ENCODE measurements at regions not wholly inside any gene's neighbourhood (a gene's known extent, or its start where the extent isn't known, plus 50 kb on each side); places are given as distances from the start of the nearest gene placed in this dataset.

DNA sequence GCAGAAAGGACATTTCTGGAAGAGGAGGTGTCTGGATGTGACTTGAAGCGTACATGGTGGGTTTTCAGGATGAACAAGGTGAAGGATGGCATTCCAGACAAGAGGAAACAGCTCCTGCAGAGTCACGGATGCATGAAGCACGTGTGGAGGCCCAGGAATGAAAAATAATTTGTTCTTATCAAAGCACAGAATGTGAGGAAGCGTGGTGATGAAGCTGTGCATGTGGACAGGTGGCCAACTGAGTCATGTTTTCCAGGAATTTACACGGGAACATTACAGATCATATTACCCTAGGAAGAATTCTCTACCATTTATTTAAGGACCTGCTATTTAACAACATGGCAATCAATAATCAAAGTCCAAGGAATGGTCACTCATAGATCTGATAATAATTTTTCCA, 413.2 kb upstream of the KLF6 start:
- BruUV-seq (replicated peaks) = no TSS peak
- intact Hi-C loops (cut with micrococcal nuclease; ENCODE audit: unreplicated experiment) = no loop called here
- DNase-seq = no peak

DNA sequence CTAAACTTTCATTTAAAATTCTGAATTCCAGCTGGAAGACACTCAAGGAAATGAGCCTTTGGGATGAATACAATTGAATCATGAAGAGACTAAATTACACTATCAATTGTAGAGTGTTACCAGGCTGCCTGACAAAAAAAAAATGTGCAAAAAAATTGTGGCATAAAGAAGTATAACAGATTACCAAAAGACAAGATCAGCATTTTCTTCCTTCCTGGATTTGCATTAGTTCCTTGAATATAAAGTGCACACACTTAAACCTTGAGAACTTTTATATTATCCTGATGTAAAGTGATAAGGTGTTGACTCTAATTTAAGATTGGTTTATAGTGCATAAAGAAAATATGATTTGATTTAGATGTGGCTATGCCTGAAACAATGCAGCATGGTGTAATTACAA, 412.7 kb upstream of the KLF6 start:
- Mint-ChIP-seq H3K27me3 (ENCODE audit: unreplicated experiment) (no peaks in the 10 kb centered on the region), H3K27ac (ENCODE audit: unreplicated experiment) (no peak overlapping the region), H3K9me3 (ENCODE audit: low read depth, unreplicated experiment) (no peaks in the 10 kb centered on the region), H3K4me1 (ENCODE audit: low read depth, unreplicated experiment) (no peaks in the 10 kb centered on the region), H3K4me3 (ENCODE audit: low read depth, unreplicated experiment) (no peak overlapping the region), H3K36me3 (ENCODE audit: insufficient read depth, unreplicated experiment) (no peaks in the 10 kb centered on the region)
- CTCF ChIA-PET = no interaction called here
- no TSS peak for BruUV-seq (replicated peaks)
- intact Hi-C loops (cut with micrococcal nuclease; ENCODE audit: unreplicated experiment) = no loop called here
- no peak for DNase-seq
- TF ChIP-seq, protein P1, sequence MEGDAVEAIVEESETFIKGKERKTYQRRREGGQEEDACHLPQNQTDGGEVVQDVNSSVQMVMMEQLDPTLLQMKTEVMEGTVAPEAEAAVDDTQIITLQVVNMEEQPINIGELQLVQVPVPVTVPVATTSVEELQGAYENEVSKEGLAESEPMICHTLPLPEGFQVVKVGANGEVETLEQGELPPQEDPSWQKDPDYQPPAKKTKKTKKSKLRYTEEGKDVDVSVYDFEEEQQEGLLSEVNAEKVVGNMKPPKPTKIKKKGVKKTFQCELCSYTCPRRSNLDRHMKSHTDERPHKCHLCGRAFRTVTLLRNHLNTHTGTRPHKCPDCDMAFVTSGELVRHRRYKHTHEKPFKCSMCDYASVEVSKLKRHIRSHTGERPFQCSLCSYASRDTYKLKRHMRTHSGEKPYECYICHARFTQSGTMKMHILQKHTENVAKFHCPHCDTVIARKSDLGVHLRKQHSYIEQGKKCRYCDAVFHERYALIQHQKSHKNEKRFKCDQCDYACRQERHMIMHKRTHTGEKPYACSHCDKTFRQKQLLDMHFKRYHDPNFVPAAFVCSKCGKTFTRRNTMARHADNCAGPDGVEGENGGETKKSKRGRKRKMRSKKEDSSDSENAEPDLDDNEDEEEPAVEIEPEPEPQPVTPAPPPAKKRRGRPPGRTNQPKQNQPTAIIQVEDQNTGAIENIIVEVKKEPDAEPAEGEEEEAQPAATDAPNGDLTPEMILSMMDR (IDR thresholded peaks at IDR 0.05; ENCODE audit: unreplicated experiment) = no peak

More for the DNA sequence above, 413.2 kb upstream of the KLF6 start:
- CTCF ChIA-PET = no interaction called here
- Mint-ChIP-seq H3K27ac (ENCODE audit: unreplicated experiment) (no peak overlapping the region), H3K4me3 (ENCODE audit: low read depth, unreplicated experiment) (no peak overlapping the region), H3K9me3 (ENCODE audit: low read depth, unreplicated experiment) (no peaks in the 10 kb centered on the region), H3K4me1 (ENCODE audit: low read depth, unreplicated experiment) (no peaks in the 10 kb centered on the region), H3K27me3 (ENCODE audit: unreplicated experiment) (no peaks in the 10 kb centered on the region), H3K36me3 (ENCODE audit: insufficient read depth, unreplicated experiment) (no peaks in the 10 kb centered on the region)
- TF ChIP-seq, protein P1 (IDR thresholded peaks at IDR 0.05; ENCODE audit: unreplicated experiment) = no peak

DNA sequence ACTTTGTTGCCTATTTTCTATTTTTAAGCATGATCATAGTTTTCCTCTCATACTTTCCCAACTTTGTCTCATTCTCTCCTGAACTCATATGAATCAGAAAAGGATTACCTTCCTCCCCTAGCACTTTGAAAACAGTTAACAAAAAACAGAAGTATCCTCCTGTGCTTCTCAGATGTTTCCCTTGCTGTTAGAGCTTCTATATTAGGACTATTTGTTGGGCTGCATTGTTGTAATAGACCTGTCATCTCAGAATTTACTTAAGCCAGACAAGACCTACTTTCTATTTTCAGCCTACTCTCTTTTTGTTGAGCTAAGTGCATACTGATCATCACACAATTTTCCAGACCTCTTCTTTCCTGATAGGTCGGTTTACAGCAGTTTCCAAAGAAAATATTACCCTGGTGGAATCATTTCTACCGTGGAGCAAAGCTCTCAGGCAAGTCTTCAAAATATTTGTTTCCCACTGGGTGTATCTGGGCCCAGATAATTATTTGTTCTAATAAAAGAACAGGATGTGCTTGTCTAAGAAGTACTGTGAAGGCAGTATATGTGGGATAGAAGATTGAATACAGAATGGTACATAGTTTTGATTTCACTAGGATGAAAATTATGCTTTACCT, 411.9 kb upstream of the KLF6 start:
- H3K9me3 Mint-ChIP-seq (ENCODE audit: low read depth, unreplicated experiment) = no peaks in the 10 kb centered on the region
- no peak overlapping the region for H3K4me3 Mint-ChIP-seq (ENCODE audit: low read depth, unreplicated experiment)
- intact Hi-C loops (cut with micrococcal nuclease; ENCODE audit: unreplicated experiment) = no loop called here
- BruUV-seq (replicated peaks) = no TSS peak
- DNase-seq = no peak
- CTCF ChIA-PET = no interaction called here
- TF ChIP-seq, protein P1 (IDR thresholded peaks at IDR 0.05; ENCODE audit: unreplicated experiment) = no peak
- no peaks in the 10 kb centered on the region for H3K27me3 Mint-ChIP-seq (ENCODE audit: unreplicated experiment)
- H3K36me3 Mint-ChIP-seq (ENCODE audit: insufficient read depth, unreplicated experiment) = no peaks in the 10 kb centered on the region
- no peaks in the 10 kb centered on the region for H3K4me1 Mint-ChIP-seq (ENCODE audit: low read depth, unreplicated experiment)
- H3K27ac Mint-ChIP-seq (ENCODE audit: unreplicated experiment) = no peak overlapping the region

DNA sequence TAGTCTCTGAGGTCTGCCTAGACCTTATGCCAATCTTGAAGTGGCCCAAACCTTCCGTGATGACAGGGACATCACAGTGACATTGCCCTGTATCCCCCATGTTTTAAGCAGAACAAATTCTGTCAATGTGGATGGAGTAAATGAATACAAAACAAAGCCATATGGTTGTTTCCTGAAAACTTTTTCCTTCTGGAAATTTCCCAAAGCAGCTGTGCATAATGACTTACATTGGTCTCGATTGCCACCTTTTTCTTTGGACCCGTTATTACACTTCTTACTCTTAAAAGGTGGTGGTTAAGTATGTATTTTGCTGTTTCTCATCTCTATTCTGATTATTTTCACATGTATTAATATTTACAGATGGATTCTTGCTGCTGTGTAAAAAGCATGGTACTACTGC, 411.2 kb upstream of the KLF6 start:
- no peak overlapping the region for H3K27ac Mint-ChIP-seq (ENCODE audit: unreplicated experiment)
- intact Hi-C loops (cut with micrococcal nuclease; ENCODE audit: unreplicated experiment) = no loop called here
- no peaks in the 10 kb centered on the region for H3K36me3 Mint-ChIP-seq (ENCODE audit: insufficient read depth, unreplicated experiment)
- H3K4me1 Mint-ChIP-seq (ENCODE audit: low read depth, unreplicated experiment) = no peaks in the 10 kb centered on the region
- no peak for DNase-seq
- H3K9me3 Mint-ChIP-seq (ENCODE audit: low read depth, unreplicated experiment) = no peaks in the 10 kb centered on the region
- CTCF ChIA-PET = interaction anchor here (0.7 kb wide), 1 partner anchor 120 kb away, joined by 3 read pairs; no protein-coding TSS in a partner anchor
- BruUV-seq (replicated peaks) = no TSS peak
- TF ChIP-seq, protein P1 (IDR thresholded peaks at IDR 0.05; ENCODE audit: unreplicated experiment) = no peak
- H3K4me3 Mint-ChIP-seq (ENCODE audit: low read depth, unreplicated experiment) = no peak overlapping the region
- H3K27me3 Mint-ChIP-seq (ENCODE audit: unreplicated experiment) = no peaks in the 10 kb centered on the region

Data from Calu3 (cell line).